Retina (tissue), 1 donor: ENCODE measurements at regions not wholly inside any gene's neighbourhood (a gene's known extent, or its start where the extent isn't known, plus 50 kb on each side); places are given as distances from the start of the nearest gene placed in this dataset.

Experiments
- DNase-seq: peaks from one replicate; pipeline ENCODE4 v3.0.0-alpha.2; 2016

DNA sequence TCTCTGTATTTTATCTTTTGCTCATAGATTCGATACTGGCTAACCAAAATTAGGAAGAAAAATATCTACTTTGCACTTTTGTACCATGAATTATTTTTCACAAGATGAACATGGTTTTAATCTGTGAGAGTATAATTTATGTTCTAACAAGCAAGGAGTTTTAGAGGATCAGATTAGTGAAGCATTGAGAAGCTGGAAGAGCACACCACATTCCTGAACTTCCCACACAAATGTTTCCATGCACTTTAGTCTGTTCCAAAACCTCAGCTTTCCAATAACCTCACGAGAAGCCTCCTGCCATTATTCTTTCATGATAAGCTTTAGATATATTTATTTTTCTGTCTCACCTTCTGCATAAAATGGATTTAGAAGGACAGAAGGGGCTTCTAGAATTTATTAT is 98.7 kb upstream of the MPDZ start:
- no peak for DNase-seq

DNA sequence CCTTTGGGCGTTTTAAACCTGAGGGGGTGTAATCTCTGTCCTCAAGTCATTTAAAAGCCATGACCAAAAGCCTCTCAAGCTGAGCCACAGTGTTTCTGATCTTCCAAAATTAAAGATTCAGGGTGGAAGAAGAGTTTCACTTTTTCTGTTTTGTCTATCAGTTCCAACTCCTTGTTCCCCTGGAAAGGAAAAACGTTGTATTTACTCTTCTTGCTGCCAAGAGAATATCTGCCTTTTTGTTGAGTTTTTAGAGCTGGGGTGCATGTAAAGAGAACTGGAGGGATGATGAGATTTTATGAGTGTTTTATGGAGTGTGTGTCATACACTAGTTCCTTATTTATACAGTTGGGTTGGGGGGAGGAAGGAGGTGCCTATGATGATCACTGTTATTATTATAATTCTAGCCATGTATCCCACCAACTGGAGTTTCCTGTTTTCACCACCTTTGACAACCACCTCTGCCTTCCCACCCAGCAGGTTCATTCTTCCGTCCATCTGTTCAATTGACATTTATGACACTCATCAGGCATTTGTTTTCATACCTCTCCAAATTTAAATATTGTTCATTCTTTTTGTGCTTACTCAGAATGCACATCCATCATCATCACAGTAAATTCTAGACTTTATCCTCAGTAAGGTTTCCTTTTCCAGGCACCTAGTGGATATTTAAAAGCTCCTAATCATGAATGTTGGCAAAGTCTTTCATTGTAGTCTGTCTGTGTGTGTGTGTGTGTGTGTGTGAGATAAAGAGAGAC is 97.9 kb upstream of the MPDZ start:
- DNase-seq: no peak

DNA sequence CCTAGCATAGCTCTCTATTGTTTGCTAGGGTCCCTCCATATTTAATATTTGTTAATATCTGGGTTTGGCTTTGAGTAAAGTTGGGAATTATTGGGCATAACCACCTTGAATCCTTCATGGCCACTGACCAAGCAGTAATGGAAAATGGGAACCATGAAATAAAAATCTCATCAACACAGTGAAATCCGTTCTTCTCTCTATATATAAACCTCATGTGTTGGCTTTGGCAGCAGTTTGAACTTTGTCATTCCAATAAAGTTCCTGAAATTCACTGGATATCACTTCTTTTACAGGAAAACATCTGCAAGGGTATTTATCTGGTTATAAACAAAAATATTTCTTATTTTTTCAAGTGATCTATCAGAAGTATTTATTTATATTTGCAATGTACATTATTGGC is 93.0 kb upstream of the MPDZ start:
- no peak for DNase-seq

GRCh38 chr9:13369431-13369830 is 89.9 kb upstream of the MPDZ start:
- DNase-seq: peak; percentile 7

- DNase-seq: no peak
Observed at GRCh38 chr9:13367784-13368183, 88.3 kb upstream of the MPDZ start.

DNA sequence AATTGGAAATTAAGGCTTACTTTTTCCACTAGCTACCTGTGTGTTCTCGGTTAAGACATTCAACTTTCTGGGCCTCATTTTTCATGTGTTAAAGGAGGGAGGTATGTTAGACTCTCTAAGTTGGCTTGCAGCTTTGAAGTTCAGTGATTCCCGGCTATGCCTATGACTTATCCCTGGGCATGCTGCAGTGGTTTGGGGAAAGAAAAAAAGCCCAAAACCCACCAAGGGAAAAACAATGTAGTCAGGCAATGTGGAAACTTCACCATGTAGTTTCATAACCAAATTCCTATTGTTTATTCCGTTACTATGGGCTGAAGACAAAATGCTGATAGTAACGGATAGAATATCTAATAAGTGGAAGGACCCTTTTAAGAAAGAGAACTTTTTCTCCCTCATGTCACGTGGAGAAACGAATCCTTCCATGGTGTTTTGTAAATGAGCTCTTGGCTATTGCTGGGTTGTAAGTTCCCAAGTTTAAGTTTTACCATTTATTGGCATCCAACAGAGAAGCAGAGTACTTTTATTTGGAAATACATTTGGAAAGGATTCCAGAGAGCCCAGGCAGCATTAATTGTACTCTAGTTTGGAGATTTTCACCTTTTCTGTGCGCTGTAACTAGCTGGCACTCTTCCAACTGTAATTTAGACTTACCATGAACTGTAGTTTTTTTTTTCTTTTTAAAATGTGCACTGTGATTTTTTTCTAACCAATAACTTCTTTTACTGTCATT is 84.9 kb upstream of the MPDZ start:
- DNase-seq: no peak

GRCh38 chr9:13361076-13361475 is 81.6 kb upstream of the MPDZ start:
- no peak for DNase-seq

DNA sequence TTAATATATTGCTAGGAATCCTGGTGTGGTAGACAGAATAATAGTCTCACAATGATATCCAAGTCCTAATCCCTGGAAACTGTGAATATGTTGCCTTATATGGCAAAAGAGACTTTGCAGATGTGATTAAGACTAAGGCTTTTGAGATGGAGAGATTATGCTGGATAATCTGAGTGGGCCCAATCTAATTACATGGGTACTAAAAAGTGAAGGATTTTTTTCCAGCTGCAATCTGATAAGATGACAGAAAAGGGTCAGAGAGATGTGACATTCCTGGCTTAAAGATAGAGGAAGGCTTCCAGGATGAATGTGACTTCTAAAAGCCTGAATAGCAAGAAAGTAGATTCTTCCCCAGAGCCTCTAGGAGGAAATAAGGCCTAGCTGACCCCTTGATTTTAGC is 80.7 kb upstream of the MPDZ start:
- DNase-seq: no peak

DNA sequence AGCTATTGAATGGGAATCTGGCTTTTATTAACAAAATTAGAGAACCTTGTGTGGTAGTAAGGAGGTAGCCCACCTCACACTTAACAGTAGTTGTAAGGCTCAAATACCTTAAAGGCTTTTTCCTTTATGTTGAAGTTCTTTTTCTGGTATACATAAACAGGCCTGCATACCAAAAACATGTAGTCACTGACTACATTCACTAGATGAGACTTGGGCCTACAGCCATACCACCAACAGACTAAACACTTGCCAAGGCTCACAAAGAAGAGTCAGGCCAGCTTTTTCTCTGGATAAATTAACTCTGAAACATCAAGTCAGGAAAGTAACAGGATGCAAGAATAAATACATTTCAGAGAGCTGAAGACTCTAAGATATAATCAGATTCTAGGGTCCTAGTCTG is 78.6 kb upstream of the MPDZ start:
- DNase-seq: no peak

DNA sequence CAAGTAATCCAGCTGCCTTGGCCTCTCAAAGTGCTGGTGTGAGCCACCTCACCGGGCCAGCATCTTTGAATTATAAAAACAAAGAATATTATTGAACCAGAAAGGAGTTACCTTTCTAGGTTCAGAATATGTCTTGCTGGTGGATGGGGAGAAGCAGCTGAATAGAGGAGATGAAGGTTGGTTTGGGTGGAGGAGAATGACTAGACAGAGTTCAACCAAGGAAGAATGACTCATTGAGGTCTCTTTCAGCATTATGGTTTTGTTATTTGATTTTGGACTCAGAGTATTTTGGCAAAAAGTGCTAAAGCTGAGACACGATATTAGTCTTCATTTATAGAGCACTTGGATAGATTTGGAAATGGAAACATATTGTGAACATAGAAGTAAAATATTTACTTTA is 75.2 kb upstream of the MPDZ start:
- DNase-seq: no peak

- DNase-seq: no peak
Observed at GRCh38 chr9:13352451-13352979, 73.0 kb upstream of the MPDZ start.

- no peak for DNase-seq
Observed at GRCh38 chr9:13351778-13352386, 72.4 kb upstream of the MPDZ start.

DNA sequence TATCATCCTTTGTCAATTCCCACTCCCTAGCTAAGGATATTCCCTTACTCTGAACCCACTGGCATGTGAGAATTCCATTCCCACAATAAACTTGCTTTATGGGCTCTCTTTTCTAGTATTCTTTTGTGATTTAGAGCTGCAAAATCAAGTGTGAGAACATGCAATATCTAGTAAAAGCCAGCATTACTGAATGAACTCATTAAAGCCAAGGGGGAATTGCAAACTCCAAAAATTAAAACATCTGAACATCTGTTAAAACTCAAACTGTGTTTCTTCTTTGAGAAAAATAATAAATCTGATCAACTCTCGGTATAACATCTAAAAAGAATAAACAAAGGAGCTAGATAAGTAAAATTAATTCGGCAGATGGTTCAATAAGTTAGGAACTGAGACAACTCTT is 53.1 kb upstream of the MPDZ start:
- no peak for DNase-seq

GRCh38 chr9:13331320-13331719 is 51.8 kb upstream of the MPDZ start:
- DNase-seq: no peak

DNA sequence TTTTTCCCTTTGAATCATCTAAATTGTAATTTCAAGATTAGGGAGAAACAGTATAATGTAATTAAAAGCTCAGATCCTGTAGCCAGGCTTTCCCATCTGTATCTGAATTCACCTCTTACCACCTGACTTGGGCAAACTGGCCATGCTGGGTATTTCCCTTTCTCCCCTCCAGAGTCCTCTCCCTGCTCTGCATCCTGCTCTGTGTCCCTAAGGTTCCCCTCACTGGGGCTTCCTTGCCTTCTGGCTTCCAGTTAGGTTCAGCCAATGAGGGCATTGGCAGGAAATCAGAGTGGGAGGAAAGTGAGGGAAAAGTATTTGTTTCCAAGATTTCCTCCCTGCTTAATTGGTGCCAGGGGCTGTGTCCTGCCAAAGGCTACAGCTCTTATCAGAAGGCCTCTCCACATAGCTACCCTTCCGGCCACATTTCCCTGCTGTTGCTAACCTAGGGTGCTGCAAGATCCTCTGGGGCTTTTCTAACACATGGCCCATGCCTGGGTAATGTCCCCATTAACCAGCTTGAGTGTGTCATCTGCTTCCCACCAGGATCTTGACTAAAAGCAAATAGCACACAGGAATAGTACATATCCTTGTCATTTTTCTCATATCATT is 51.0 kb upstream of the MPDZ start:
- no peak for DNase-seq
